Adrenal gland (tissue), 9 donors: ENCODE measurements at regions not wholly inside any gene's neighbourhood (a gene's known extent, or its start where the extent isn't known, plus 50 kb on each side); places are given as distances from the start of the nearest gene placed in this dataset.
"Not testable (repeated sequence)": the region's sequence is repeated elsewhere in the genome, so short reads cannot be mapped to it uniquely, and the experiment has no call there.

Source experiments
- DNase-seq, 7 donors: peaks; one replicate each; pipeline ENCODE4 v3.0.0-alpha.2; 2019 to 2020
- H3K27ac ChIP-seq, 5 donors: fragments of 200-600 bp; sonication (generic) in 4 of 5; 1 replicate in 3 of 5; 2 replicates in 2 of 5; pipeline versions ENCODE4 v1.5.1 to v1.8.0; 2016 to 2020; ENCODE audit warnings: mild to moderate bottlenecking in 1 of 5
- H3K27me3 ChIP-seq: fragments of 200-600 bp; 2 replicates; pipeline ENCODE4 v1.8.0; 2021
- H3K36me3 ChIP-seq, 2 donors: fragments of 200-600 bp; replicated peaks in 1 of 2; 1 replicate in 1 of 2; 2 replicates in 1 of 2; pipeline versions ENCODE4 v1.5.1 to v1.8.0; 2018 to 2022
- H3K4me1 ChIP-seq, 2 donors: fragments of 200-600 bp; replicated peaks in 1 of 2; 1 replicate in 1 of 2; 2 replicates in 1 of 2; pipeline versions ENCODE4 v1.5.1 to v1.8.0; 2018 to 2021
- H3K4me3 ChIP-seq, 4 donors: fragments of 200-600 bp; sonication (generic) in 3 of 4; one replicate each; pipeline ENCODE4 v1.5.1; 2016 to 2018
- H3K9me3 ChIP-seq, 3 donors: fragments of 200-600 bp; sonication (generic) in 1 of 3; replicated peaks in 1 of 3; 1 replicate in 2 of 3; 2 replicates in 1 of 3; pipeline versions ENCODE4 v1.5.1 to v1.8.0; 2016 to 2021
- POLR2A ChIP-seq, 2 donors: fragments of 450-650 bp; IDR thresholded peaks; one replicate each; pipeline ENCODE4 v1.6.1; 2017; ENCODE audit warnings: antibody characterized with exemption in 2 of 2, mild to moderate bottlenecking in 2 of 2, moderate library complexity in 1 of 2
- WGBS, 4 donors: extraction: QIAGEN DNeasy Blood & Tissue Kit in 2 of 4; methylation state at CpG; one replicate each; pipeline versions ENCODE4 v1.1.5 to v1.1.7; 2013 to 2017; 5-methylcytosine and 5-hydroxymethylcytosine counted together
- intact Hi-C, 2 donors: fragments of 100-400 bp; cut with DNase I; formaldehyde crosslinking; loops; one replicate each; pipeline versions ENCODE4 v1.14.1 to v1.15.0; 2022 to 2023
- TF ChIP-seq, protein P1 (sequence below), 6 experiments: fragments of 450-650 bp in 4 of 6; fragments of 200-600 bp in 2 of 6; sonication (generic) in 1 of 6; IDR thresholded peaks; 1 replicate in 5 of 6; 2 replicates in 1 of 6; pipeline versions ENCODE4 v1.5.1 to v1.8.0; 2016 to 2021; ENCODE audit warnings: antibody characterized with exemption in 6 of 6, mild to moderate bottlenecking in 2 of 6, moderate library complexity in 1 of 6
- donor health status: healthy with polysubstance abuse.
- donor health status: Bipolar disorder and iron deficiency.
- donor health status: DM: yes; HTN: yes; CAD: no.
- donor health status: DM: no; HTN: no; CAD: no.
- donor health status: DM: no; HTN: no; CAD: no.

GRCh38 chr7:122248472-122248871, 56.1 kb downstream of the FEZF1 start:
- 51 to 56% (median 52%) methylated on average over 2 of the region's 2 CpGs for WGBS, 4 donors
- Histone ChIP-seq H3K27ac (no peak overlapping the region), H3K36me3 (no peaks in the 10 kb centered on the region), H3K4me3 (no peak overlapping the region), H3K4me1 (no peaks in the 10 kb centered on the region), H3K9me3 (no peaks in the 10 kb centered on the region), H3K27me3 (no peaks in the 10 kb centered on the region)
- no peak for DNase-seq
- TF ChIP-seq, protein P1, sequence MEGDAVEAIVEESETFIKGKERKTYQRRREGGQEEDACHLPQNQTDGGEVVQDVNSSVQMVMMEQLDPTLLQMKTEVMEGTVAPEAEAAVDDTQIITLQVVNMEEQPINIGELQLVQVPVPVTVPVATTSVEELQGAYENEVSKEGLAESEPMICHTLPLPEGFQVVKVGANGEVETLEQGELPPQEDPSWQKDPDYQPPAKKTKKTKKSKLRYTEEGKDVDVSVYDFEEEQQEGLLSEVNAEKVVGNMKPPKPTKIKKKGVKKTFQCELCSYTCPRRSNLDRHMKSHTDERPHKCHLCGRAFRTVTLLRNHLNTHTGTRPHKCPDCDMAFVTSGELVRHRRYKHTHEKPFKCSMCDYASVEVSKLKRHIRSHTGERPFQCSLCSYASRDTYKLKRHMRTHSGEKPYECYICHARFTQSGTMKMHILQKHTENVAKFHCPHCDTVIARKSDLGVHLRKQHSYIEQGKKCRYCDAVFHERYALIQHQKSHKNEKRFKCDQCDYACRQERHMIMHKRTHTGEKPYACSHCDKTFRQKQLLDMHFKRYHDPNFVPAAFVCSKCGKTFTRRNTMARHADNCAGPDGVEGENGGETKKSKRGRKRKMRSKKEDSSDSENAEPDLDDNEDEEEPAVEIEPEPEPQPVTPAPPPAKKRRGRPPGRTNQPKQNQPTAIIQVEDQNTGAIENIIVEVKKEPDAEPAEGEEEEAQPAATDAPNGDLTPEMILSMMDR (IDR thresholded peaks at IDR 0.05): no peak
- TF ChIP-seq POLR2A (IDR thresholded peaks at IDR 0.05): no peak
- intact Hi-C loops: no loop called here

DNA sequence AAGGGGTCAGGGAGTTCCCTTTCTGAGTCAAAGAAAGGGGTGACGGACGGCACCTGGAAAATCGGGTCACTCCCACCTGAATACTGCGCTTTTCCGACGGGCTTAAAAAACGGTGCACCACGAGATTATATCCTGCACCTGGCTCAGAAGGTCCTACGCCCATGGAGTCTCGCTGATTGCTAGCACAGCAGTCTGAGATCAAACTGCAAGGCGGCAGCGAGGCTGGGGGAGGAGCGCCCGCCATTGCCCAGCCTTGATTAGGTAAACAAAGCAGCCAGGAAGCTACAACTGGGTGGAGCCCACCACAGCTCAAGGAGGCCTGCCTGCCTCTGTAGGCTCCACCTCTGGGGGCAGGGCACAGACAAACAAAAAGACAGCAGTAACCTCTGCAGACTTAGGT, 65.8 kb downstream of the FEZF1 start:
- H3K4me3 ChIP-seq, H3K27me3 ChIP-seq, H3K36me3 ChIP-seq, DNase-seq, H3K4me1 ChIP-seq, H3K27ac ChIP-seq, intact Hi-C loops, H3K9me3 ChIP-seq: not testable (repeated sequence)
- 78 to 86% (median 81%) methylated on average over 8 to 14 of the region's 14 CpGs; no CpG with 5 or more reads in 1 of the 4 donors for WGBS, 4 donors

DNA sequence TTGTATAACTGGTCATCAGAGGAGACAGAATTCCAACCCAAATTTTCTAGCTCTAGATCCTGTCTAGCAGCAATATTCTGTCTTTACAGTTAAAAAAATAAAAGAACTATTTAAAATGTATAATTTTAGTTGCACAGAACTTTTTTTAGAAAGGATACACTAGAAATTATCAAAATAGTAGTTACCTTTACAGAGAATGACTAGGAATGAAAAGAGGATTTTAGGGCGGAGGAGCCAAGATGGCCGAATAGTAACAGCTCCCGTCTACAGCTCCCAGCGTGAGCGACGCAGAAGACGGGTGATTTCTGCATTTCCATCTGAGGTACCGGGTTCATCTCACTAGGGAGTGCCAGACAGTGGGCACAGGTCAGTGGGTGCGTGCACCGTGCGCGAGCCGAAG, 66.3 kb downstream of the FEZF1 start:
- DNase-seq, intact Hi-C loops, H3K9me3 ChIP-seq, H3K36me3 ChIP-seq, H3K4me1 ChIP-seq, H3K27ac ChIP-seq, H3K27me3 ChIP-seq, H3K4me3 ChIP-seq: not testable (repeated sequence)
- WGBS, 4 donors: 93 to 96% (median 95%) methylated on average over 12 to 13 of the region's 13 CpGs

GRCh38 chr7:122225874-122226273, 78.7 kb downstream of the FEZF1 start:
- intact Hi-C loops: no loop called here
- no peak for TF ChIP-seq POLR2A (IDR thresholded peaks at IDR 0.05)
- TF ChIP-seq, protein P1 (IDR thresholded peaks at IDR 0.05): no peak
- DNase-seq: no peak
- peaks cover 0 to 5% (median 0%) of the 10 kb centered on the region in 3 donors for H3K9me3 ChIP-seq
- peaks cover 7% of the 10 kb centered on the region for H3K27me3 ChIP-seq
- 74 to 84% (median 80%) methylated on average over 3 of the region's 3 CpGs for WGBS, 4 donors
- H3K27ac ChIP-seq: no peak overlapping the region
- H3K36me3 ChIP-seq: no peaks in the 10 kb centered on the region
- H3K4me3 ChIP-seq: no peak overlapping the region
- no peaks in the 10 kb centered on the region for H3K4me1 ChIP-seq

- Histone ChIP-seq H3K27ac (no peak overlapping the region), H3K4me1 (no peaks in the 10 kb centered on the region), H3K9me3 (no peaks in the 10 kb centered on the region), H3K27me3 (no peaks in the 10 kb centered on the region), H3K36me3 (no peaks in the 10 kb centered on the region), H3K4me3 (no peak overlapping the region)
- TF ChIP-seq POLR2A (IDR thresholded peaks at IDR 0.05): no peak
- TF ChIP-seq, protein P1 (IDR thresholded peaks at IDR 0.05): peak; percentile 51 to 76 (median 69)
- no peak for DNase-seq
- intact Hi-C loops: loop anchor here in 1 of 2 donors (10.0 kb wide), 1 partner anchor 305 kb away; no protein-coding TSS in a partner anchor
These were observed 75.3 kb upstream of the AASS start for GRCh38 chr7:122219253-122219865.
